ENCODE measurements at regions not wholly inside any gene's neighbourhood (a gene's known extent, or its start where the extent isn't known, plus 50 kb on each side); places are given as distances from the start of the nearest gene placed in this dataset.
"Not testable (repeated sequence)": the region's sequence is repeated elsewhere in the genome, so short reads cannot be mapped to it uniquely, and the experiment has no call there.

DNA sequence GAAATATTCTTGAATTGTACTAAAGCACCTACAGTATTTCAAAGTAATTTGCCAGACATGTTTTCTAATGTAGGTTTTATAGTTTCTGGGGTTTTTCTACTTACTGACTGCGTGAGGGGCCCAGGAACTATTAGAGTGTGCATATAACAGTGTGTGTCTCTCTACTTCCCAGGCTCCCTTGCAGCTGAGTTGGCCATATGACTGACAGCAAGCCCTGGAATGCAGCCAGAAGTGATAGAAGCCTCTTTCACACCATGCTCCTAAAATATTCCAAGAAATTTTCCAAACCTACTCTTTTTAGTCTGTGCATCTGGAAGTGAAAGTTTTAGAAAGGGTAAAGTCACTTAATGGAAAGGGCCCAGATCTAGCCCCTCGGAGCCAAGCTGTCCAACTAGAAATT lies 96.7 kb upstream of the SLC7A11 start:
- Histone ChIP-seq H3K4me3 (no peak overlapping the region), H3K36me3 (ENCODE audit: insufficient read depth, low read length) (no peaks in the 10 kb centered on the region), H3K9me3 (ENCODE audit: low read depth, low read length) (no peaks in the 10 kb centered on the region), H3K27ac (no peak overlapping the region), H3K9ac (ENCODE audit: insufficient read length) (no peak overlapping the region)
- no peak for TF ChIP-seq FOXP2 (optimal IDR thresholded peaks at IDR 0.05; ENCODE audit: control extremely low read depth, extremely low read length, insufficient read depth)
- TF ChIP-seq POLR2AphosphoS5 (IDR thresholded peaks at IDR 0.05; ENCODE audit: borderline replicate concordance, low read depth, low read length), result no peak
- TF ChIP-seq EZH2 (IDR thresholded peaks at IDR 0.05), result no peak
- DNase-seq (ENCODE audit: low read depth, low spot score), result no peak

DNA sequence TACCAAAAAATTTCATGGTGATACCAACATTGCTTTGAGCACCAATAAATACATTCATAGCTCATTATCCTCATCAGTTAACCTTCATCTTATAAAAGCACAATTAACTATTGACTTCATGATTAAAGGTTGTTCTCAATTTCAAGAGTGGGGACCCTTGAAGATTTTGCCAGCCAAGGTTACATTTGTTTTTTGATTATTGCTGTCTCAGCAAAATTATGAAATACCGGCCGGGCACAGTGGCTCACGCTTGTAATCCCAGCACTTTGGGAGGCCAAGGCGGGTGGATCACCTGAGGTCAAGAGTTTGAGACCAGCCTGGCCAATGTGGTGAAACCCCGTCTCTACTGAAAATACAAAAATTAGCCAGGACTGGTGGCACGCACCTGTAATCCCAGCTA lies 96.1 kb upstream of the SLC7A11 start:
- H3K4me3 ChIP-seq; DNase-seq (ENCODE audit: low read depth, low spot score); H3K9ac ChIP-seq (ENCODE audit: insufficient read length); H3K36me3 ChIP-seq (ENCODE audit: insufficient read depth, low read length); H3K27ac ChIP-seq; H3K9me3 ChIP-seq (ENCODE audit: low read depth, low read length): not testable (repeated sequence)

GRCh38 chr4:138334346-138335016 lies 92.3 kb upstream of the SLC7A11 start:
- Histone ChIP-seq H3K9me3 (ENCODE audit: low read depth, low read length) (no peaks in the 10 kb centered on the region), H3K36me3 (ENCODE audit: insufficient read depth, low read length) (no peaks in the 10 kb centered on the region), H3K4me3 (no peak overlapping the region), H3K27ac (no peak overlapping the region), H3K9ac (ENCODE audit: insufficient read length) (no peak overlapping the region)
- TF ChIP-seq EZH2 (IDR thresholded peaks at IDR 0.05) (no peak), POLR2AphosphoS5 (IDR thresholded peaks at IDR 0.05; ENCODE audit: borderline replicate concordance, low read depth, low read length) (no peak), FOXP2 (optimal IDR thresholded peaks at IDR 0.05; ENCODE audit: control extremely low read depth, extremely low read length, insufficient read depth) (no peak)
- no peak for DNase-seq (ENCODE audit: low read depth, low spot score)

DNA sequence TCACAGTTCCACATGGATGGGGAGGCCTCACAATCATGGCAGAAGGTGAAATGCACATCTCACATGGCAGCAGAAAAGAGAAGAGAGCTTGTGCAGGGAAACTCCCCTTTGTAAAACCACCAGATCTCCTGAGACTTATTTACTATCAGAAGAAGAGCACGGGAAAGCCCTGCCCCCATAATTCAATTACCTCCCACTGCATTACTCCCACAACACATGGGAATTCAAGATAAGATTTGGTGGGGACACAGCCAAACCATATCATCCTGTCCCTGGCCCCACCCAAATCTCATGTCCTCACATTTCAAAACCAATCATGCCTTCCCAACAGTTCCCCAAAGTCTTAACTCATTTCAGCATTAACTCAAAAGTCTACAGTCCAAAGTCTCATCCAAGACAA lies 90.3 kb upstream of the SLC7A11 start:
- H3K9ac ChIP-seq (ENCODE audit: insufficient read length); DNase-seq (ENCODE audit: low read depth, low spot score); H3K36me3 ChIP-seq (ENCODE audit: insufficient read depth, low read length); H3K27ac ChIP-seq; H3K9me3 ChIP-seq (ENCODE audit: low read depth, low read length); H3K4me3 ChIP-seq: not testable (repeated sequence)

DNA sequence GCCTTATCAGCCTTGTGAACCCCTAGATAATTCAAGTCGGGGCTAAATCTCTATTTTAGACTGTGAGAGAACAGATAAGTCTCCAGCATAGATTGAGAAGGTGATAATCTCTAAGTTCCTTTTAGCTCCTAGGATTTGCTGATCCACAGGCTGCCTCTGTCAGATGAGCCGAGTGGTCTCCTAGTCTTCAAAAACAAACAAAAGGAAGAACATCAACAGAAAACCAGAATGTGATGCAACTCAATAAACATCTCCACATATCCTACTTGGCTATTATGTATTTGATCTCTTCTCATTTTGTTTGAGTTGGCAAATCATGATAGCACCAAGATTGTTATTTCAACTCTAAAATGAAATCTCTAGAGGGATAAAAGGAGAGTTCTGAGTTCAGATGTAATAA lies 88.4 kb upstream of the SLC7A11 start:
- no peak overlapping the region for H3K27ac ChIP-seq
- DNase-seq (ENCODE audit: low read depth, low spot score), result no peak
- H3K36me3 ChIP-seq (ENCODE audit: insufficient read depth, low read length), result no peaks in the 10 kb centered on the region
- TF ChIP-seq FOXP2 (optimal IDR thresholded peaks at IDR 0.05; ENCODE audit: control extremely low read depth, extremely low read length, insufficient read depth), result no peak
- TF ChIP-seq EZH2 (IDR thresholded peaks at IDR 0.05), result no peak
- TF ChIP-seq POLR2AphosphoS5 (IDR thresholded peaks at IDR 0.05; ENCODE audit: borderline replicate concordance, low read depth, low read length), result no peak
- H3K9me3 ChIP-seq (ENCODE audit: low read depth, low read length), result no peaks in the 10 kb centered on the region
- no peak overlapping the region for H3K9ac ChIP-seq (ENCODE audit: insufficient read length)
- H3K4me3 ChIP-seq, result no peak overlapping the region

GRCh38 chr4:138329506-138330070 lies 87.4 kb upstream of the SLC7A11 start:
- Histone ChIP-seq H3K4me3 (no peak overlapping the region), H3K9me3 (ENCODE audit: low read depth, low read length) (no peaks in the 10 kb centered on the region), H3K36me3 (ENCODE audit: insufficient read depth, low read length) (no peaks in the 10 kb centered on the region), H3K9ac (ENCODE audit: insufficient read length) (no peak overlapping the region), H3K27ac (no peak overlapping the region)
- no peak for DNase-seq (ENCODE audit: low read depth, low spot score)
- TF ChIP-seq FOXP2 (optimal IDR thresholded peaks at IDR 0.05; ENCODE audit: control extremely low read depth, extremely low read length, insufficient read depth) (no peak), EZH2 (IDR thresholded peaks at IDR 0.05) (no peak), POLR2AphosphoS5 (IDR thresholded peaks at IDR 0.05; ENCODE audit: borderline replicate concordance, low read depth, low read length) (no peak)

- Histone ChIP-seq H3K27ac (no peak overlapping the region), H3K9me3 (ENCODE audit: low read depth, low read length) (no peaks in the 10 kb centered on the region), H3K36me3 (ENCODE audit: insufficient read depth, low read length) (no peaks in the 10 kb centered on the region), H3K9ac (ENCODE audit: insufficient read length) (no peak overlapping the region), H3K4me3 (no peak overlapping the region)
- TF ChIP-seq POLR2AphosphoS5 (IDR thresholded peaks at IDR 0.05; ENCODE audit: borderline replicate concordance, low read depth, low read length), result no peak
- no peak for TF ChIP-seq FOXP2 (optimal IDR thresholded peaks at IDR 0.05; ENCODE audit: control extremely low read depth, extremely low read length, insufficient read depth)
- no peak for DNase-seq (ENCODE audit: low read depth, low spot score)
These were observed 85.2 kb upstream of the SLC7A11 start for GRCh38 chr4:138327338-138327737.

GRCh38 chr4:138320831-138321230 lies 78.7 kb upstream of the SLC7A11 start:
- no peak overlapping the region for H3K27ac ChIP-seq
- no peak for DNase-seq (ENCODE audit: low read depth, low spot score)
- H3K9ac ChIP-seq (ENCODE audit: insufficient read length), result no peak overlapping the region
- H3K4me3 ChIP-seq, result no peak overlapping the region
- H3K36me3 ChIP-seq (ENCODE audit: insufficient read depth, low read length), result no peaks in the 10 kb centered on the region
- no peak for TF ChIP-seq FOXP2 (optimal IDR thresholded peaks at IDR 0.05; ENCODE audit: control extremely low read depth, extremely low read length, insufficient read depth)
- no peak for TF ChIP-seq POLR2AphosphoS5 (IDR thresholded peaks at IDR 0.05; ENCODE audit: borderline replicate concordance, low read depth, low read length)
- no peak for TF ChIP-seq EZH2 (IDR thresholded peaks at IDR 0.05)
- no peaks in the 10 kb centered on the region for H3K9me3 ChIP-seq (ENCODE audit: low read depth, low read length)

DNA sequence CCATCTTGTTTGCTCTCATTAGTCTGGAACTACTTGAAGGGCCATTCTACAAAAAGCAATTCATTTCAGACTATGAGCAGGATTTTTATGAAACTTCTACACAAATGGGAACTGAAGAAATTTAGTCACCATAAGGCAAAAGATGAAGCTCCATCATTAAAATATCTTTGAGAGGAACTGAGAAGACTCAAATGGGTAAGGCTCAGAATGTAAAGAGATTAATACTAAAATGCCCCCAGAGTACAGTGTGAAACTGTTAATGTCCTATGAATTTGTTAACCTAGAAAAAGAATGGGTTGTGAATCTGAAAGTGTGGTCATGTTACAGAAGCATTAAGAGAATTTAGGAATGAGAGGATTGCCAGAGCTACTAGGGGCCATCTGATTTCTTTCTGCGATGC lies 77.9 kb upstream of the SLC7A11 start:
- TF ChIP-seq POLR2AphosphoS5 (IDR thresholded peaks at IDR 0.05; ENCODE audit: borderline replicate concordance, low read depth, low read length) (no peak), EZH2 (IDR thresholded peaks at IDR 0.05) (no peak), FOXP2 (optimal IDR thresholded peaks at IDR 0.05; ENCODE audit: control extremely low read depth, extremely low read length, insufficient read depth) (no peak)
- Histone ChIP-seq H3K9me3 (ENCODE audit: low read depth, low read length) (no peaks in the 10 kb centered on the region), H3K27ac (no peak overlapping the region), H3K4me3 (no peak overlapping the region), H3K9ac (ENCODE audit: insufficient read length) (no peak overlapping the region), H3K36me3 (ENCODE audit: insufficient read depth, low read length) (no peaks in the 10 kb centered on the region)
- DNase-seq (ENCODE audit: low read depth, low spot score), result no peak
